HuH-7.5 (cell line): ENCODE measurements at regions not wholly inside any gene's neighbourhood (a gene's known extent, or its start where the extent isn't known, plus 50 kb on each side); places are given as distances from the start of the nearest gene placed in this dataset.
A peak's percentile ranks its signal among the peaks of the same experiment; 100 is the strongest.

Experiments used
- DNase-seq: peaks from one replicate; pipeline ENCODE4 v3.0.0; 2011; ENCODE audit warnings: low spot score

- DNase-seq = peak; percentile 4
These were observed 91.6 kb downstream of the TMX3 start for GRCh38 chr18:68623342-68623741.

DNA sequence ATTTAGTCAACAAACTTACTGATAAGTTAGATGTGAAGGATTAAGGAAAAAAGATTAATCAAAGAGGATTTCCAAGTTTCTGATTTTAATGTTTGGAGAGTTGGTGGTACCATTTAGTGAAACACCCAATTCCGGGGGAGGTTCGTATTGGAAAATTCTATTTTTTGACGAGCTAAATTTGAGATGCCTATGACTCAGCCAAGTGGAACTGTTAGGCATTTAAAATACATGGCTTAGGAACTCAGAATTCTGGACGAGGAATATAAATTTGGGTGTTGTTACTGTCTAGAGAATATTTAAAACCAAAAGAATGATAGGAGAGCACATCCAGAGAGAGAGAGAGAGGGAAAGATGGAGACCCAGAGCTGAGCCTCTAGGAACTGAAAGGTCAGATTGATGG lies 103.6 kb downstream of the TMX3 start:
- DNase-seq = no peak

DNA sequence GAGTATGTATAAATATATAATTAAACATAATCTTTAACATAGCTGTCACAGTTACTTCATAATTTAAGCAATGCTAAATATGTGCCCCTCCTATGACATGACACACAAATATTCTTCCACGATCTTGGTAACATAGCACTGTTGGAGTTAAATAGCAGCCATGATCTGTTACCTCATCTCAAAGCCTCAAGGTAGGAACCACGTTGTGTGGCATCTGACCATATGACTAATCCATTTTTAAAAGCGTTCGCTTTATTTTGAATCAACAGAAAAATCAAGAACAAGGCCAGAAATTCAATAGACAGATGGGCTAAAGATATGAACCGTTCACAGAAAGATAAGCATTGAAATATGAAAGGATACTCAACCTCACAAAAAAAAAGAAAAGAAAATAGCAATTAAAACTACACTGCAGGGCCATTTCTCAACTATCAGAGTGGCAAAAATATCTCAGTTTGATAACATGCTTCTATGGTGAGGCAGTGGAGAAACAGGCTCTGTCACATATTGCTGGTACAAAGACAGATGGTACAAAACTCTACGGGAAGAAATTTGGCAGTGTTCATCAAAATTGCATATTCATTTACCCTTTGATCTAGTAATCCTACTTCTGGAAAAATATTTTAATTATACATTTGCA lies 105.9 kb downstream of the TMX3 start:
- DNase-seq = no peak

- no peak for DNase-seq
These were observed 107.1 kb downstream of the TMX3 start for GRCh38 chr18:68607852-68608251.

GRCh38 chr18:68604256-68604655 lies 110.7 kb downstream of the TMX3 start:
- DNase-seq = no peak

DNA sequence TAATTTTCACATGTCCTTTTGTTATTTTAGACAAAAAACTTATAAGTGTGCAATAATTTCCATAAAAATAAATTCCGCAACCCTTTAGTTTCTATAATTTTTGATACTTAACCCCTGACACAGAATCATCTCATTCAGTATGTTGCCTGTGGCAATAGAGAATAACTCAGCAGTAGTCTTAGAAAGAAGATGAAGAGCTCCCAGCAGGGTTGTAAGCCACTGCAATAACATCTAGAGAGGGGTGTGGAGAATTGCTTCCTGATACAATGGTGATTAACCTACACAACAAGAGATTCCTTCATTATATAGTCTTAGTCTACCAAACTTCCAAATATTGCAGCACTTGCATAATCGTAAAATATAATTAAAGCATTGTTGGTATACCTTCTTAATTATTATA lies 118.9 kb downstream of the TMX3 start:
- no peak for DNase-seq

GRCh38 chr18:68588169-68588568 lies 126.7 kb downstream of the TMX3 start:
- DNase-seq = no peak

GRCh38 chr18:68583685-68584084 lies 131.2 kb downstream of the TMX3 start:
- no peak for DNase-seq

DNA sequence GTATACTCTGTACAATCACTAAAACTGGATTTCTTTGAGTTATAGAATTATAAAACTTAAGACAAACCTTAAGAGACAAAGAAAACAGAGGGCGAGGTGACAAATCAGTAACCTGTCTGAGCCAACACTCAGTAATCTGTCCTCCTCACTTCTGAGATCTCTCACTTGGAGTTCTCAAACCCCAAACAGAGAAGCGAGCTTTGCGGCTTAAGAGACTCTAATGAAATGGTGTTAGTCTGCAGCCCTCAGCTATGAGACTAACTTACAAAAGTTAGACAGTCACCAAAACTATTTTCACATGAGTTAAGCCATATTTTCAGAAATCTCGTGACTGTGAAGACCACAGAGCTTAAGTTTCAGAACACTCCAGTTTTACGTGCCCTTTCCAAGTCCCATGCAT lies 140.6 kb downstream of the TMX3 start:
- no peak for DNase-seq

GRCh38 chr18:68569936-68570335 lies 145.0 kb downstream of the TMX3 start:
- DNase-seq = no peak

- no peak for DNase-seq
These were observed 146.3 kb downstream of the TMX3 start for GRCh38 chr18:68568364-68569155.

DNA sequence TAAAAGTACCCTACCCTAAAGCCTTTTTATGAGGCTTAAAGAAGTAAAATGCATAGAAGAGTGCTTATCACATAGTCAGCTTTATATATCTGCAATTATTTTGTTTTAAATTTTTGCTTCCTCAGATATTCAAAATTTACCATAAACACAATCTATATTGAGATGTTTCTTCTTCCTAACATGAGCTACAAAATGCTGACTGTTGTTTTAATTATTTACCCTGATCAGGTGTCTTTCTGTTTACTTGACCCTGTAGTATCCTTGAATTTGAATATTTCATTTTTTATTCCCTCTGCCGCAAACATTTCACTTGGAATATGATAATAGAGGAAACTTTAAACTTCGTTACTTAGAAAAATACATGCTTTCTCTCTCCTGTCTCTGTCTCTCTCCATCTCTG lies 147.9 kb downstream of the TMX3 start:
- no peak for DNase-seq

GRCh38 chr18:68564961-68565360 lies 149.9 kb downstream of the TMX3 start:
- no peak for DNase-seq

DNA sequence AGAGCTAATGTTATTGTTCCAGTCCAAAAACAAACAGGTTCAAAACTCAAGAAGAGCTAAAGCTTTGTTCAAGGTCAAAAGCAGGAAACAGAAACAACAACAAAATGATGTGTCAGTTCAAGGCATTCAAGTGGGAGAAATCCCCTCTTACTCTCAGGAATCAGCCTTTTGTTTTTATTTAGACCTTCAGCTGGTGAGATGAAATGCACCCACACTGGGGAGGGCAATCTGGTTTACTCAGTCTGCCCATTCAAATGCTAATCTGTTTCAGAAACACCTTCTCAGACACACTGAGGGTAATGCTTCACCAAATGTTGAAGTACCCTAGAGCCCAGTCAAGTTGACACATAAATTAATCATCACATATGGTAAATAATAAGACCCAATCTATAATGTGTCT lies 150.6 kb downstream of the TMX3 start:
- no peak for DNase-seq

DNA sequence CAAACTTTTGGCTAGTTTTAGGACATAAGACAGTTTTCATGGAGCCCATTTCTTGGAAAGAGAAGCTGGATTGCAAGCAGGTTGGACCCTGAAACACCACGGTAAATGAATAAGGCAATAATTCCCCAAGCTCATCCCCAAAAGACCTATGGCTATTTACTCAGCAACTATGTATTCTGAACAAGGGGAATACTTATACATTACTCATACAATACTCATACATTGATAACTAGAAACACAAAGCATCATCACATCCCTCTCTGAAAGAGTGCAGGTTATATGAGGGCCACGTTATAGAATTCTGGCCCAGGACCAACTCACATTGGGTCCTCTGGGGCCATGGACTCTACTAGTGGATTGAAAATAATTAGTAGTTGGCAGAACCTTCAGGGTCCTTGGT lies 154.8 kb downstream of the TMX3 start:
- no peak for DNase-seq

GRCh38 chr18:68557183-68557582 lies 157.7 kb downstream of the TMX3 start:
- DNase-seq = no peak

DNA sequence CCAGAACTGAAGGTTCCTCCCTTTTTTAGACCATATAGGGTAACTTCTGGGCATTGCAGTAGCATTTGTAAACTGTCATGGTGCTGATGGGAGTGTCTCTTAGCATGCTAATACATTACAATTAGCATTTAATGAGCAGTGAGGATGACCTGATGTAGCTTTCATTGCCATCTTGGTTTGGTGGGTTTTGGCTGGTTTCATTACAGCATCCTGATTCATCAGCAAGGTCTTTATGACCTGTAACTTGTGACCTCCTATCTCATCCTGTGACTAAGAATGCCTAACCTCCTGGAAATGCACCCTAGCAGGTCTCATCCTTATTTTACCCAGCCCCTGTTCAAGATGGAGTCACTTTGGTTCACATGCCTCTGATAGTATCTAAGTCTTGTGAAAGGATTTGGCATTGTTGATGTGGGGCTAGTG lies 159.0 kb downstream of the TMX3 start:
- DNase-seq = no peak

GRCh38 chr18:68548904-68549870 lies 165.7 kb downstream of the TMX3 start:
- no peak for DNase-seq

GRCh38 chr18:68543344-68543743 lies 171.6 kb downstream of the TMX3 start:
- DNase-seq = no peak

GRCh38 chr18:68542846-68543245 lies 172.1 kb downstream of the TMX3 start:
- DNase-seq = no peak

DNA sequence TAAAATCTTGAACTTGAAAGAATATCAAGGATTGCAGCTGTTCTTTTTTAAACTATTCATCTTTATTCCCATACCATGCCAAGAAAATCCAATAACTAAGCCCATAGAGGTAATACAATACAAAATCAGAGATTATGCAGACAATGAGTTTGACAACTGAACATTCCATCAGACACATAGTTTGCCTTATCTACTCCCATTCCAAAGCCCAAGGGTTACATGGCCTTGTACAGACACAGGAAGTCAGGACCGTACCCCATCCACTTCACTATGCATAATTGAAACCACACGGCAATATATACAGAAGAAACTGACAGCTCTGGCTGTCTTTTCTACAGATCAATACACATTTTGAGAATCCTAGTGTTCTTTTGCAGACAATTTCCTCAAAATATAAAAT lies 181.3 kb downstream of the TMX3 start:
- no peak for DNase-seq

GRCh38 chr18:68532328-68532885 lies 182.5 kb downstream of the TMX3 start:
- DNase-seq = no peak
